B cell (primary cell): ENCODE measurements at regions not wholly inside any gene's neighbourhood (a gene's known extent, or its start where the extent isn't known, plus 50 kb on each side); places are given as distances from the start of the nearest gene placed in this dataset.

Experiments
- ATAC-seq: fragments of 200-7000 bp; cut with Tn5 transposase; one replicate; pipeline ENCODE4 v1.10.0; 2021; ENCODE audit warnings: low read depth, mild to moderate bottlenecking, moderate number of reproducible peaks, moderate library complexity
- CTCF ChIA-PET: fragments of 350-600 bp; sonication (Branson Sonifier 250); formaldehyde crosslinking; loops from one replicate; lab custom pipeline; 2021; ENCODE audit warnings: antibody characterized with exemption, inconsistent platforms; lab: Charles Lee
- POLR2A ChIA-PET: fragments of 350-600 bp; sonication (Branson Sonifier 250); formaldehyde crosslinking; loops from one replicate; lab custom pipeline; 2021; ENCODE audit warnings: antibody characterized with exemption; lab: Charles Lee
- DNase-seq: peaks from one replicate; pipeline ENCODE4 v3.0.0; 2013
- H2AFZ ChIP-seq: 2 replicates; pipeline ENCODE4 v1.6.1; 2012; ENCODE audit warnings: mild to moderate bottlenecking, low read depth, low read length; ENCODE audit not compliant: insufficient read depth, poor library complexity, severe bottlenecking
- H3K27ac ChIP-seq, 2 donors: 1 replicate in 1 of 2; 2 replicates in 1 of 2; pipeline ENCODE4 v1.5.1; 2012 to 2013; ENCODE audit warnings: low read length in 2 of 2, mild to moderate bottlenecking in 2 of 2, moderate library complexity in 1 of 2
- H3K27me3 ChIP-seq, 4 experiments: fragments of 200-600 bp in 1 of 4; sonication (generic) in 1 of 4; replicated peaks in 1 of 4; 1 replicate in 2 of 4; 2 replicates in 2 of 4; pipeline versions ENCODE4 v1.6.1 to v1.7.0; 2013 to 2016; ENCODE audit warnings: low read length in 3 of 4, mild to moderate bottlenecking in 2 of 4, mixed read lengths in 1 of 4, moderate library complexity in 1 of 4; ENCODE audit not compliant: insufficient read depth in 4 of 4, control insufficient read depth in 3 of 4; ENCODE audit errors: control extremely low read depth in 1 of 4
- H3K36me3 ChIP-seq, 2 experiments: replicated peaks in 1 of 2; 1 replicate in 1 of 2; 2 replicates in 1 of 2; pipeline versions ENCODE4 v1.6.1 to v1.7.1; 2013; ENCODE audit warnings: low read length in 1 of 2; ENCODE audit not compliant: insufficient read depth in 2 of 2, control insufficient read depth in 1 of 2; ENCODE audit errors: control extremely low read depth in 1 of 2, extremely low read depth in 1 of 2
- H3K4me1 ChIP-seq, 2 donors: fragments of 200-600 bp in 1 of 2; sonication (generic) in 1 of 2; 1 replicate in 1 of 2; 2 replicates in 1 of 2; pipeline versions ENCODE4 v1.5.1 to v1.6.1; 2013 to 2017; ENCODE audit warnings: low read length in 2 of 2; ENCODE audit not compliant: control insufficient read depth in 2 of 2, insufficient read depth in 2 of 2
- H3K4me2 ChIP-seq: replicated peaks from 2 replicates; pipeline ENCODE3; 2012; ENCODE audit warnings: mild to moderate bottlenecking, low read depth, low read length; ENCODE audit not compliant: poor library complexity, severe bottlenecking
- H3K4me3 ChIP-seq, 5 experiments: fragments of 200-600 bp in 1 of 5; sonication (generic) in 1 of 5; 1 replicate in 3 of 5; 2 replicates in 2 of 5; pipeline versions ENCODE4 v1.5.1 to v1.7.0; 2011 to 2016; ENCODE audit warnings: low read length in 4 of 5, mild to moderate bottlenecking in 4 of 5, low read depth in 2 of 5, control low read depth in 1 of 5, moderate library complexity in 1 of 5; ENCODE audit not compliant: insufficient read depth in 1 of 5; ENCODE audit errors: control extremely low read depth in 1 of 5, extremely low read depth in 1 of 5
- H3K79me2 ChIP-seq: fragments of 200-600 bp; sonication (generic); one replicate; pipeline ENCODE4 v1.6.0; 2016; ENCODE audit warnings: low read length; ENCODE audit not compliant: control insufficient read depth, insufficient read depth
- H3K9ac ChIP-seq: fragments of 200-600 bp; sonication (generic); 2 replicates; pipeline ENCODE4 v1.6.1; 2017; ENCODE audit warnings: mild to moderate bottlenecking, low read length, moderate library complexity
- H3K9me3 ChIP-seq, 3 donors: one replicate each; pipeline versions ENCODE4 v1.6.1 to v1.7.1; 2013; ENCODE audit warnings: low read length in 2 of 3; ENCODE audit not compliant: control insufficient read depth in 2 of 3, insufficient read depth in 1 of 3; ENCODE audit errors: control extremely low read depth in 1 of 3
- H4K20me1 ChIP-seq: 2 replicates; pipeline ENCODE4 v1.6.0; 2012; ENCODE audit warnings: mild to moderate bottlenecking, low read length; ENCODE audit not compliant: insufficient read depth, control insufficient read depth, poor library complexity, severe bottlenecking
- H3K27ac Mint-ChIP-seq: one replicate; pipeline ENCODE4 v1.8.0; 2021; ENCODE audit warnings: mixed read lengths
- H3K27me3 Mint-ChIP-seq: one replicate; pipeline ENCODE4 v1.8.0; 2021; ENCODE audit warnings: mixed read lengths
- H3K4me1 Mint-ChIP-seq: one replicate; pipeline ENCODE4 v1.8.0; 2021; ENCODE audit warnings: mixed read lengths
- H3K4me3 Mint-ChIP-seq: one replicate; pipeline ENCODE4 v1.8.0; 2021; ENCODE audit warnings: mixed read lengths
- H3K9me3 Mint-ChIP-seq: one replicate; pipeline ENCODE4 v1.8.0; 2022; ENCODE audit warnings: mixed read lengths; ENCODE audit not compliant: insufficient read depth
- EZH2 ChIP-seq: IDR thresholded peaks from 2 replicates; pipeline ENCODE4 v1.6.1; 2012; ENCODE audit warnings: borderline replicate concordance, low read depth, mild to moderate bottlenecking, moderate library complexity, low read length; ENCODE audit not compliant: insufficient read depth, poor library complexity, severe bottlenecking
- WGBS: methylation state at CpG from one replicate; pipeline ENCODE4 v1.1.5; 2013; ENCODE audit warnings: missing lambda C conversion rate; ENCODE audit not compliant: insufficient coverage; 5-methylcytosine and 5-hydroxymethylcytosine counted together
- intact Hi-C: fragments of 100-400 bp; cut with micrococcal nuclease; formaldehyde crosslinking; loops from one replicate; pipeline ENCODE4 v1.10.0; 2022
- TF ChIP-seq, protein P1 (sequence below): fragments of 200-600 bp; IDR thresholded peaks from one replicate; pipeline ENCODE4 v1.8.0; 2022; ENCODE audit warnings: antibody characterized with exemption, mild to moderate bottlenecking

DNA sequence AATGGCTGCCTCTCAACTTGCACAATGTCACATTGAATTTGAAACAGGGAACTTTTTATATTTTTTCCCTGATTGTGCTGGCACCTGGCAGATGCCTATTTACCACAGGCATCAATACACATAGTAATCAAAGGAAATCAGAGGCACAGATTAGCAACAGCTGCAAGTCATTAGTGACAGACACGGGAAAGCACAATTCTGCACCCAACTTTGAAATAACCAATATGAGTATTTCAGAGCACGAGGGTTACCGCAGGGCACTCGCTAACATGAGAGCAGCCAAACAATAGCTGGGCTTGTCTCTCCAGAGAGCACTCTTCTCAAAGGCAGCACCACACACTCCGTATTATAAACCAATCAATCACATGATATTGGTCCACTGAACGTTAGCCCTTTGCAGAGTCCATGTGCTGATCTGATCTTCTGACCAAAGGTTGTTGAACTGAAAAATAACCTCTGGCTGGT is 149.5 kb downstream of the RNF144B start:
- POLR2A ChIA-PET = no interaction called here
- Histone ChIP-seq H3K27me3 (peaks cover 0 to 10% (median 7%) of the 10 kb centered on the region in 4 experiments), H2AFZ (no peak overlapping the region), H3K27ac (no peak overlapping the region), H4K20me1 (no peaks in the 10 kb centered on the region), H3K9ac (no peak overlapping the region), H3K79me2 (no peaks in the 10 kb centered on the region), H3K4me2 (no peak overlapping the region), H3K9me3 (no peaks in the 10 kb centered on the region), H3K4me1 (no peaks in the 10 kb centered on the region), H3K36me3 (no peaks in the 10 kb centered on the region), H3K4me3 (no peak overlapping the region)
- CTCF ChIA-PET = interaction anchor here (0.5 kb wide), 1 partner anchor 79 kb away, joined by 4 read pairs; no protein-coding TSS in a partner anchor
- Mint-ChIP-seq H3K9me3 (no peaks in the 10 kb centered on the region), H3K4me1 (no peaks in the 10 kb centered on the region), H3K27me3 (peaks cover 51% of the 10 kb centered on the region), H3K27ac (no peak overlapping the region), H3K4me3 (no peak overlapping the region)
- no peak for DNase-seq
- WGBS = 92% methylated on average over 6 of the region's 6 CpGs
- no peak for ATAC-seq
- intact Hi-C loops = no loop called here
- no peak for TF ChIP-seq EZH2
- TF ChIP-seq, protein P1, sequence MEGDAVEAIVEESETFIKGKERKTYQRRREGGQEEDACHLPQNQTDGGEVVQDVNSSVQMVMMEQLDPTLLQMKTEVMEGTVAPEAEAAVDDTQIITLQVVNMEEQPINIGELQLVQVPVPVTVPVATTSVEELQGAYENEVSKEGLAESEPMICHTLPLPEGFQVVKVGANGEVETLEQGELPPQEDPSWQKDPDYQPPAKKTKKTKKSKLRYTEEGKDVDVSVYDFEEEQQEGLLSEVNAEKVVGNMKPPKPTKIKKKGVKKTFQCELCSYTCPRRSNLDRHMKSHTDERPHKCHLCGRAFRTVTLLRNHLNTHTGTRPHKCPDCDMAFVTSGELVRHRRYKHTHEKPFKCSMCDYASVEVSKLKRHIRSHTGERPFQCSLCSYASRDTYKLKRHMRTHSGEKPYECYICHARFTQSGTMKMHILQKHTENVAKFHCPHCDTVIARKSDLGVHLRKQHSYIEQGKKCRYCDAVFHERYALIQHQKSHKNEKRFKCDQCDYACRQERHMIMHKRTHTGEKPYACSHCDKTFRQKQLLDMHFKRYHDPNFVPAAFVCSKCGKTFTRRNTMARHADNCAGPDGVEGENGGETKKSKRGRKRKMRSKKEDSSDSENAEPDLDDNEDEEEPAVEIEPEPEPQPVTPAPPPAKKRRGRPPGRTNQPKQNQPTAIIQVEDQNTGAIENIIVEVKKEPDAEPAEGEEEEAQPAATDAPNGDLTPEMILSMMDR = no peak

DNA sequence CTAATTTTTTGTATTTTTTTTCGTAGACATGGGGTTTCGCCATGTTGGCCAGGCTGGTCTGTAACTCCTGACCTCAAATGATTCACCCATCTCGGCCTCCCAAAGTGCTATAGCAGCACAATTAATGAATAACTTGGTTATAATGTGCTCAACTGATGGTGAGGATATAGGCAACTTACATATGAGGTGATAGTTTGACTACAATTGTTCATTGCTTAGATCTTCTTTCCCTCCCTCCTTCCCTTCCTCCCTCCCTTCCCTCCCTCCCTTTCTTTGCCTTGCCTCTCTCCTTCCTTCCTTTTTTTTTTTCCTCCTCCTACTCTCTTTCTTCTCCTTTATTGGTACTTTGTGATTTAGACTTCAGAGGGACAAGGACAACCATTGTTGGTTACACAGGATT is 151.2 kb downstream of the RNF144B start:
- peaks cover 0 to 10% (median 7%) of the 10 kb centered on the region in 4 experiments for H3K27me3 ChIP-seq
- Mint-ChIP-seq H3K4me3 (no peak overlapping the region), H3K27me3 (peaks cover 46% of the 10 kb centered on the region), H3K27ac (no peak overlapping the region), H3K4me1 (no peaks in the 10 kb centered on the region), H3K9me3 (no peaks in the 10 kb centered on the region)
- H3K27ac ChIP-seq = no peak overlapping the region
- H3K36me3 ChIP-seq = no peaks in the 10 kb centered on the region
- peaks cover 0 to 3% (median 3%) of the 10 kb centered on the region in 3 donors for H3K9me3 ChIP-seq
- WGBS = no CpG with 5 or more reads among the region's 3 CpGs
- TF ChIP-seq EZH2 = no peak
- TF ChIP-seq, protein P1 = no peak
- POLR2A ChIA-PET = no interaction called here
- H2AFZ ChIP-seq = no peak overlapping the region
- no peaks in the 10 kb centered on the region for H3K4me1 ChIP-seq
- ATAC-seq = no peak
- H3K79me2 ChIP-seq = no peaks in the 10 kb centered on the region
- no peak for DNase-seq
- no peak overlapping the region for H3K4me3 ChIP-seq
- no peak overlapping the region for H3K4me2 ChIP-seq
- H4K20me1 ChIP-seq = no peaks in the 10 kb centered on the region
- no peak overlapping the region for H3K9ac ChIP-seq
- CTCF ChIA-PET = no interaction called here
- intact Hi-C loops = no loop called here
